GM12872 (cell line): ENCODE measurements at regions not wholly inside any gene's neighbourhood (a gene's known extent, or its start where the extent isn't known, plus 50 kb on each side); places are given as distances from the start of the nearest gene placed in this dataset.

Source experiments
- CTCF ChIP-seq: IDR thresholded peaks from 3 replicates; pipeline ENCODE4 v1.5.1; 2011; ENCODE audit warnings: low read depth, mild to moderate bottlenecking, low read length, moderate library complexity; ENCODE audit not compliant: insufficient read depth

DNA sequence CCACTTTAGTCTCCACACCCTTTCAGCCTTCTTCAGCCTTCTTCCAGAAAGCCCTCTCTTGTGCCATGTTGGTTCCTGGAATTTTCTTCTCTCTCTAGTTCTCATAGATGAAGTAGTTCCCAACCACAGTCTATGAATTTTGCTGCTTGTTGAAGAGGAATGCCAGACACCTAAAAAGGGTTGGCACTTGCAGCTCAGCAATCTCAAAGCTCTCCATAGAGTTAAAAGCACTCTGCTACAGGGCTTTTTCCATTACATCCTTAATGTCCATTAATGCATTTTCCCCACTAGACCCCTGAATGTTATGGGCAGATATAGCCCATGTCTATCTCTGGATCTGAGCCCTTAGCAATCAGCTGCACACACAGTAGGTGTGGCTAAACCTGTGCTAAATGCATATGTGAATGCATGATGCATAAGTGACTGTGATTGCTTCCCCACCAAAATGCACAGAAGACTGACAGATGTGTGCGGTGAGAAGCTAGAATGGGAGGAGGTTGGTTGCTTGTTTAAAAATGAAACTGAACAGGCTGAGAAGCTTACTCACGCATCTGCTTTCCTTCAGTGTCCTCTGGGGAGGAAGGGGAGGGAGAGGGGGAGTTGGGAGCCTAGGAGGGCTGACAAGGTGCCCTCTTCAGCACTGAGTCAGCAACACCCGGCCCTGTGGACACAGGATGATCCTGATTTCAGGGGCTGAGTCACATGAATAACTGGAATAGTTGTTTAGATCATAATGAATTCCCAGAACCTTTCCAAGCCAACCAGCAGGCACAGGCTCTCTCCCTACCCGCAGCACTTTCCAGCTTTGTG, 146.1 kb upstream of the FGGY start:
- TF ChIP-seq CTCF = no peak

DNA sequence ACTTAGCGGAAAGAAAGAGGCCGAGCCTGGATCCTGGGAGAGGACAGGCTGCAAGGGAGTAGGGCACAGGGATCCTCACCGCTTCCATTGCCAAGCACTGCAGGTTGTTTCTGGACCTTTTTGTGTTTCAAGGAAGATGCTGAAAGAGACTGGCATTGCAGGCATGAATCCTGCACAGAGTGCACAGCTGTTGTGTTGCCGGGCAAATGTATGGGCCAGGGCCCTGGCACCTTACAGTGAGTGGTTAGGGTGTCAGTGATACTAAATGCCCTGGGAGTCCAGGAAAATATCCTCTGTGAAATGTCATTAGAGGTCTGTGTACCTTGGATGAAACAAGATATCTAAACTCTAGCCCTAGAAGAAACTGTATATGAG, 145.5 kb upstream of the FGGY start:
- no peak for TF ChIP-seq CTCF

- TF ChIP-seq CTCF = no peak
Observed at GRCh38 chr1:59151860-59152259, 145.0 kb upstream of the FGGY start.

GRCh38 chr1:59152511-59152910, 144.4 kb upstream of the FGGY start:
- TF ChIP-seq CTCF = no peak

- TF ChIP-seq CTCF = no peak
Observed at GRCh38 chr1:59154401-59154800, 142.5 kb upstream of the FGGY start.

GRCh38 chr1:59155351-59155750, 141.5 kb upstream of the FGGY start:
- no peak for TF ChIP-seq CTCF

- no peak for TF ChIP-seq CTCF
Observed at GRCh38 chr1:59156051-59156450, 140.8 kb upstream of the FGGY start.
